Epidermal melanocyte (primary cell): ENCODE measurements at regions not wholly inside any gene's neighbourhood (a gene's known extent, or its start where the extent isn't known, plus 50 kb on each side); places are given as distances from the start of the nearest gene placed in this dataset.
"Not testable (repeated sequence)": the region's sequence is repeated elsewhere in the genome, so short reads cannot be mapped to it uniquely, and the experiment has no call there.

Source experiments
- DNase-seq: peaks from one replicate; pipeline ENCODE4 v3.0.0; 2011; ENCODE audit warnings: low spot score; ENCODE audit not compliant: insufficient read length

GRCh38 chr1:54474310-54475251 is 68.4 kb upstream of the SSBP3 start:
- DNase-seq: no peak

GRCh38 chr1:54471588-54471987 is 65.4 kb upstream of the SSBP3 start:
- no peak for DNase-seq

- not testable (repeated sequence) for DNase-seq
Observed at GRCh38 chr1:54469444-54469843, 63.2 kb upstream of the SSBP3 start.

- not testable (repeated sequence) for DNase-seq
Observed at GRCh38 chr1:54468288-54469084, 62.3 kb upstream of the SSBP3 start.

GRCh38 chr1:54465351-54465811 is 59.2 kb upstream of the SSBP3 start:
- no peak for DNase-seq

- no peak for DNase-seq
Observed at GRCh38 chr1:54464477-54465146, 58.4 kb upstream of the SSBP3 start.

- no peak for DNase-seq
Observed at GRCh38 chr1:54464031-54464476, 57.9 kb upstream of the SSBP3 start.

GRCh38 chr1:54463259-54464030 is 57.3 kb upstream of the SSBP3 start:
- DNase-seq: no peak

GRCh38 chr1:54462597-54463258 is 56.5 kb upstream of the SSBP3 start:
- no peak for DNase-seq

GRCh38 chr1:54461731-54462596 is 55.8 kb upstream of the SSBP3 start:
- no peak for DNase-seq

GRCh38 chr1:54460861-54461387 is 54.7 kb upstream of the SSBP3 start:
- DNase-seq: no peak

- no peak for DNase-seq
Observed at GRCh38 chr1:54460351-54460750, 54.2 kb upstream of the SSBP3 start.

GRCh38 chr1:54459726-54460191 is 53.6 kb upstream of the SSBP3 start:
- DNase-seq: no peak

GRCh38 chr1:54459140-54459539 is 52.9 kb upstream of the SSBP3 start:
- no peak for DNase-seq

GRCh38 chr1:54456921-54457529 is 50.8 kb upstream of the SSBP3 start:
- DNase-seq: no peak

GRCh38 chr1:54456361-54456760 is 50.2 kb upstream of the SSBP3 start:
- DNase-seq: no peak
